ENCODE measurements at regions not wholly inside any gene's neighbourhood (a gene's known extent, or its start where the extent isn't known, plus 50 kb on each side); places are given as distances from the start of the nearest gene placed in this dataset.

- CTCF ChIA-PET = no interaction called here
- Histone ChIP-seq H4K20me1 (replicated peaks; ENCODE audit: control insufficient read depth, extremely low read depth, insufficient read depth, low read length) (no peaks in the 10 kb centered on the region), H3K9me3 (replicated peaks; ENCODE audit: control insufficient read depth, insufficient read depth, low read length) (peaks cover 11% of the 10 kb centered on the region), H3K9ac (replicated peaks; ENCODE audit: extremely low read depth, insufficient read depth, low read length) (no peak overlapping the region), H3K4me3 (replicated peaks in 1 of 3; ENCODE audit: insufficient read depth in 1 of 3, low read depth in 1 of 3, low read length in 3 of 3) (no peak overlapping the region), H3K4me1 (ENCODE audit: control insufficient read depth, extremely low read depth, insufficient read depth, low read length) (no peaks in the 10 kb centered on the region), H3K79me2 (ENCODE audit: control insufficient read depth, insufficient read depth, low read length) (no peaks in the 10 kb centered on the region), H3K4me2 (ENCODE audit: insufficient read depth, low read length) (no peak overlapping the region), H2AFZ (ENCODE audit: low read depth, low read length) (no peak overlapping the region), H3K9me1 (replicated peaks; ENCODE audit: control insufficient read depth, extremely low read depth, insufficient read depth, low read length) (no peaks in the 10 kb centered on the region), H3K27ac (ENCODE audit: insufficient read depth, low read depth, low read length) (no peak overlapping the region), H3K27me3 (ENCODE audit: control insufficient read depth in 2 of 2, insufficient read depth in 2 of 2, low read length in 2 of 2) (no peaks in the 10 kb centered on the region), H3K36me3 (ENCODE audit: control insufficient read depth in 2 of 2, extremely low read depth in 1 of 2, insufficient read depth in 2 of 2, low read length in 2 of 2) (no peaks in the 10 kb centered on the region)
- no peak for FAIRE-seq
- dilution Hi-C loops (cut with MboI; ENCODE audit: extremely low pct_ligation_motif_present, low sequenced_read_pairs) (no loop called here), intact Hi-C loops (cut with micrococcal nuclease) (no loop called here)
- DNase-seq (ENCODE audit: low read depth, low spot score) = no peak
- no TSS peak for BruUV-seq (replicated peaks)
- POLR2A ChIA-PET = no interaction called here
- TF ChIP-seq POLR2A (IDR thresholded peaks at IDR 0.05; ENCODE audit: low read depth, low read length) (no peak), EZH2 (IDR thresholded peaks at IDR 0.05; ENCODE audit: borderline replicate concordance, low read depth, low read length, severe bottlenecking) (no peak), MAX (IDR thresholded peaks at IDR 0.05; ENCODE audit: insufficient read depth, insufficient read length) (no peak), GATA2 (IDR thresholded peaks at IDR 0.05; ENCODE audit: insufficient read depth, insufficient read length, low read depth, low read length) (no peak), JUN (IDR thresholded peaks at IDR 0.05; ENCODE audit: borderline replicate concordance, insufficient read depth, insufficient read length, low read depth) (no peak), MYC (IDR thresholded peaks at IDR 0.05; ENCODE audit: low read depth, low read length) (no peak), FOS (IDR thresholded peaks at IDR 0.05; ENCODE audit: borderline replicate concordance, insufficient read depth, low read length) (no peak), POLR2AphosphoS5 (IDR thresholded peaks at IDR 0.05; ENCODE audit: insufficient read depth, low read depth, low read length) (no peak), CTCF (IDR thresholded peaks at IDR 0.05; ENCODE audit: extremely low read depth in 1 of 2, insufficient read depth in 1 of 2, low read depth in 1 of 2, low read length in 2 of 2) (no peak)
These were observed 155.8 kb upstream of the ALKAL2 start for GRCh38 chr2:443741-444140.

All from endothelial cell of umbilical vein (primary cell).